SK-N-SH treated with all-trans-retinoic acid at 6 μM for 48 hours (cell line): ENCODE measurements at regions not wholly inside any gene's neighbourhood (a gene's known extent, or its start where the extent isn't known, plus 50 kb on each side); places are given as distances from the start of the nearest gene placed in this dataset.

Experiments
- ATAC-seq: fragments of 200-7000 bp; cut with Tn5 transposase; 3 replicates; pipeline ENCODE4 v1.9.1; 2020; ENCODE audit warnings: mild to moderate bottlenecking, moderate library complexity
- BACH2 ChIP-seq: fragments of 250-450 bp; sonication (Bioruptor Pico); IDR thresholded peaks from 2 replicates; pipeline ENCODE4 v1.9.0; 2021; ENCODE audit warnings: mild to moderate bottlenecking, borderline replicate concordance
- CREB5 ChIP-seq: fragments of 250-450 bp; sonication (Bioruptor Pico); IDR thresholded peaks from 2 replicates; pipeline ENCODE4 v1.5.1; 2020; ENCODE audit warnings: low read depth, mild to moderate bottlenecking, moderate library complexity
- CSDC2 ChIP-seq: fragments of 250-450 bp; sonication (Bioruptor Pico); IDR thresholded peaks from 2 replicates; pipeline ENCODE4 v1.5.0; 2020; ENCODE audit warnings: mild to moderate bottlenecking, moderate library complexity
- CSRNP3 ChIP-seq: fragments of 250-450 bp; sonication (Bioruptor Pico); IDR thresholded peaks from 2 replicates; pipeline ENCODE4 v1.5.1; 2021; ENCODE audit warnings: mild to moderate bottlenecking, moderate library complexity
- ESRRG ChIP-seq: fragments of 250-450 bp; sonication (Bioruptor Pico); IDR thresholded peaks from 2 replicates; pipeline ENCODE4 v1.6.1; 2021; ENCODE audit warnings: mild to moderate bottlenecking
- GLIS3 ChIP-seq: fragments of 250-450 bp; sonication (Bioruptor Pico); IDR thresholded peaks from 2 replicates; pipeline ENCODE4 v1.5.0; 2020; ENCODE audit warnings: mild to moderate bottlenecking, moderate library complexity
- OSR1 ChIP-seq: fragments of 250-450 bp; sonication (Bioruptor Pico); IDR thresholded peaks from 2 replicates; pipeline ENCODE4 v1.8.0; 2022; ENCODE audit warnings: moderate library complexity, mild to moderate bottlenecking, inconsistent platforms
- PATZ1 ChIP-seq: fragments of 250-450 bp; sonication (Bioruptor Pico); IDR thresholded peaks from 2 replicates; pipeline ENCODE4 v1.8.0; 2020; ENCODE audit warnings: mild to moderate bottlenecking, moderate library complexity, borderline replicate concordance
- POU6F1 ChIP-seq: fragments of 250-450 bp; sonication (Bioruptor Pico); IDR thresholded peaks from 2 replicates; pipeline ENCODE4 v1.8.0; 2021; ENCODE audit warnings: low read depth, mild to moderate bottlenecking, moderate library complexity, borderline replicate concordance
- RARB ChIP-seq: fragments of 250-450 bp; sonication (Bioruptor Pico); IDR thresholded peaks from 2 replicates; pipeline ENCODE4 v1.8.0; 2021; ENCODE audit warnings: mild to moderate bottlenecking, moderate library complexity
- SNAI2 ChIP-seq: fragments of 250-450 bp; sonication (Bioruptor Pico); IDR thresholded peaks from 2 replicates; pipeline ENCODE4 v1.5.0; 2020; ENCODE audit warnings: mild to moderate bottlenecking, moderate library complexity
- TCF4 ChIP-seq: fragments of 250-450 bp; sonication (Bioruptor Pico); IDR thresholded peaks from 2 replicates; pipeline ENCODE4 v1.8.0; 2021; ENCODE audit warnings: mild to moderate bottlenecking, moderate library complexity, borderline replicate concordance
- TOX ChIP-seq: fragments of 250-450 bp; sonication (Bioruptor Pico); IDR thresholded peaks from 2 replicates; pipeline ENCODE4 v1.8.0; 2021; ENCODE audit warnings: mild to moderate bottlenecking, moderate library complexity, borderline replicate concordance
- TSHZ2 ChIP-seq: fragments of 250-450 bp; sonication (Bioruptor Pico); IDR thresholded peaks from 2 replicates; pipeline ENCODE4 v1.5.0; 2020; ENCODE audit warnings: mild to moderate bottlenecking, moderate library complexity
- ZC3H10 ChIP-seq: fragments of 250-450 bp; sonication (Bioruptor Pico); IDR thresholded peaks from 2 replicates; pipeline ENCODE4 v1.5.1; 2021; ENCODE audit warnings: mild to moderate bottlenecking, moderate library complexity
- ZFP3 ChIP-seq: fragments of 250-450 bp; sonication (Bioruptor Pico); IDR thresholded peaks from 2 replicates; pipeline ENCODE4 v1.5.0; 2020; ENCODE audit warnings: mild to moderate bottlenecking, moderate library complexity
- ZFP30 ChIP-seq: fragments of 450-650 bp; formaldehyde crosslinking; IDR thresholded peaks from 2 replicates; pipeline ENCODE4 v1.5.0; 2022; ENCODE audit warnings: mild to moderate bottlenecking, moderate library complexity
- ZNF565 ChIP-seq: fragments of 450-650 bp; formaldehyde crosslinking; conservative IDR thresholded peaks from 2 replicates; pipeline ENCODE4 v1.5.0; 2020; ENCODE audit warnings: low read depth, mild to moderate bottlenecking, moderate library complexity
- ZNF70 ChIP-seq: fragments of 450-650 bp; formaldehyde crosslinking; IDR thresholded peaks from 2 replicates; pipeline ENCODE4 v1.5.0; 2020; ENCODE audit warnings: mild to moderate bottlenecking, moderate library complexity
- ZNF8 ChIP-seq: fragments of 450-650 bp; formaldehyde crosslinking; IDR thresholded peaks from 2 replicates; pipeline ENCODE4 v1.5.0; 2020; ENCODE audit warnings: mild to moderate bottlenecking, moderate library complexity

GRCh38 chr12:92038476-92038875 is 107.2 kb downstream of the BTG1 start:
- no peak for ATAC-seq
- TF ChIP-seq ZFP30 (CRISPR knock-in tag) (no peak), PATZ1 (CRISPR knock-in tag) (no peak), TCF4 (CRISPR knock-in tag) (no peak), POU6F1 (CRISPR knock-in tag) (no peak), CSDC2 (CRISPR knock-in tag) (no peak), TSHZ2 (CRISPR knock-in tag) (no peak), BACH2 (CRISPR knock-in tag) (no peak)

- TF ChIP-seq CSRNP3 (CRISPR knock-in tag) = no peak
- no peak for TF ChIP-seq ZNF8 (CRISPR knock-in tag)
- no peak for TF ChIP-seq OSR1 (CRISPR knock-in tag)
- no peak for TF ChIP-seq GLIS3 (CRISPR knock-in tag)
- TF ChIP-seq TCF4 (CRISPR knock-in tag) = no peak
- TF ChIP-seq ESRRG (CRISPR knock-in tag) = no peak
- TF ChIP-seq RARB (CRISPR knock-in tag) = no peak
- TF ChIP-seq CREB5 (CRISPR knock-in tag) = no peak
- TF ChIP-seq BACH2 (CRISPR knock-in tag) = no peak
- TF ChIP-seq TOX (CRISPR knock-in tag) = no peak
- no peak for TF ChIP-seq ZFP3 (CRISPR knock-in tag)
- no peak for TF ChIP-seq SNAI2 (CRISPR knock-in tag)
- TF ChIP-seq ZFP30 (CRISPR knock-in tag) = no peak
- TF ChIP-seq ZNF565 = no peak
- TF ChIP-seq CSDC2 (CRISPR knock-in tag) = no peak
- no peak for TF ChIP-seq ZC3H10 (CRISPR knock-in tag)
- no peak for TF ChIP-seq ZNF70
- peak; percentile 82 for ATAC-seq
These were observed 108.7 kb downstream of the BTG1 start for GRCh38 chr12:92036771-92037453.

GRCh38 chr12:92036061-92036620 is 109.5 kb downstream of the BTG1 start:
- peak; percentile 8; the same call in 2 of the 3 replicates for ATAC-seq
- TF ChIP-seq ZNF70 = no peak
- TF ChIP-seq TCF4 (CRISPR knock-in tag) = no peak
- no peak for TF ChIP-seq TOX (CRISPR knock-in tag)
